ENCODE measurements at regions not wholly inside any gene's neighbourhood (a gene's known extent, or its start where the extent isn't known, plus 50 kb on each side); places are given as distances from the start of the nearest gene placed in this dataset.

DNA sequence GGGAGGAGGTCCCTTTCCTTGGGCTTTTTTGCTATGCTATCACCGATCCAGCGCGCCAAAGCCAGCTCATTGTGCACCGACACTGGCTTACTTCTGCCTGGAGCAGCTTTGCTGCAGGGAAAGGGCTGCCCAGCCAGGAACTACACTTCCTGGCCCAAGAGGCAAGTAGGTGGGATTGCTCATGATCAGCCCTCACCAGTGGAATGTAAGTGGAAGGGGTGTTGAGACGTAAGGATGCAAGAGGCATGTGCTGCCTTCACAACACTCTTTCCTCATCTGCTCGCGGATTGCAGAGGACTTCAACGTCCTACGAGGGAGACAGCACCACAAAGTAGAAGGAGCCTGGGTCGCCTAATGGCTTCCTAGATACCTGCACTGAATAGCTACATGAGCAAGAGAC lies 104.3 kb upstream of the FOXF1 start:
- POLR2A ChIA-PET: no interaction called here

GRCh38 chr16:86408685-86409084 lies 101.6 kb upstream of the FOXF1 start:
- dilution Hi-C loops (cut with MboI; ENCODE audit: extremely low pct_ligation_motif_present, low sequenced_read_pairs): no loop called here
- TF ChIP-seq POLR2AphosphoS5 (IDR thresholded peaks at IDR 0.05; ENCODE audit: insufficient read depth, low read depth, low read length) (no peak), JUN (IDR thresholded peaks at IDR 0.05; ENCODE audit: borderline replicate concordance, insufficient read depth, insufficient read length, low read depth) (no peak), MYC (IDR thresholded peaks at IDR 0.05; ENCODE audit: low read depth, low read length) (no peak), FOS (IDR thresholded peaks at IDR 0.05; ENCODE audit: borderline replicate concordance, insufficient read depth, low read length) (no peak), POLR2A (IDR thresholded peaks at IDR 0.05; ENCODE audit: low read depth, low read length) (no peak), GATA2 (IDR thresholded peaks at IDR 0.05; ENCODE audit: insufficient read depth, insufficient read length, low read depth, low read length) (no peak), EZH2 (IDR thresholded peaks at IDR 0.05; ENCODE audit: borderline replicate concordance, low read depth, low read length, severe bottlenecking) (no peak)
- TF ChIP-seq, protein P1, sequence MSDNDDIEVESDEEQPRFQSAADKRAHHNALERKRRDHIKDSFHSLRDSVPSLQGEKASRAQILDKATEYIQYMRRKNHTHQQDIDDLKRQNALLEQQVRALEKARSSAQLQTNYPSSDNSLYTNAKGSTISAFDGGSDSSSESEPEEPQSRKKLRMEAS (IDR thresholded peaks at IDR 0.05; ENCODE audit: insufficient read depth, insufficient read length): no peak
- TF ChIP-seq, protein P2, sequence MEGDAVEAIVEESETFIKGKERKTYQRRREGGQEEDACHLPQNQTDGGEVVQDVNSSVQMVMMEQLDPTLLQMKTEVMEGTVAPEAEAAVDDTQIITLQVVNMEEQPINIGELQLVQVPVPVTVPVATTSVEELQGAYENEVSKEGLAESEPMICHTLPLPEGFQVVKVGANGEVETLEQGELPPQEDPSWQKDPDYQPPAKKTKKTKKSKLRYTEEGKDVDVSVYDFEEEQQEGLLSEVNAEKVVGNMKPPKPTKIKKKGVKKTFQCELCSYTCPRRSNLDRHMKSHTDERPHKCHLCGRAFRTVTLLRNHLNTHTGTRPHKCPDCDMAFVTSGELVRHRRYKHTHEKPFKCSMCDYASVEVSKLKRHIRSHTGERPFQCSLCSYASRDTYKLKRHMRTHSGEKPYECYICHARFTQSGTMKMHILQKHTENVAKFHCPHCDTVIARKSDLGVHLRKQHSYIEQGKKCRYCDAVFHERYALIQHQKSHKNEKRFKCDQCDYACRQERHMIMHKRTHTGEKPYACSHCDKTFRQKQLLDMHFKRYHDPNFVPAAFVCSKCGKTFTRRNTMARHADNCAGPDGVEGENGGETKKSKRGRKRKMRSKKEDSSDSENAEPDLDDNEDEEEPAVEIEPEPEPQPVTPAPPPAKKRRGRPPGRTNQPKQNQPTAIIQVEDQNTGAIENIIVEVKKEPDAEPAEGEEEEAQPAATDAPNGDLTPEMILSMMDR (IDR thresholded peaks at IDR 0.05; ENCODE audit: extremely low read depth in 1 of 2, insufficient read depth in 1 of 2, low read depth in 1 of 2, low read length in 2 of 2): no peak
- no peak overlapping the region for H3K4me3 ChIP-seq (replicated peaks in 1 of 3; ENCODE audit: insufficient read depth in 1 of 3, low read depth in 1 of 3, low read length in 3 of 3)
- intact Hi-C loops (cut with micrococcal nuclease): no loop called here
- DNase-seq (ENCODE audit: low read depth, low spot score) (peak; percentile 28), FAIRE-seq (no peak)
- H3K27ac ChIP-seq (ENCODE audit: insufficient read depth, low read depth, low read length): no peak overlapping the region
- no peaks in the 10 kb centered on the region for H3K9me3 ChIP-seq (replicated peaks; ENCODE audit: control insufficient read depth, insufficient read depth, low read length)
- H3K36me3 ChIP-seq (ENCODE audit: control insufficient read depth in 2 of 2, extremely low read depth in 1 of 2, insufficient read depth in 2 of 2, low read length in 2 of 2): no peaks in the 10 kb centered on the region
- peaks cover 0 to 1% of the 10 kb centered on the region in 2 experiments for H3K27me3 ChIP-seq (ENCODE audit: control insufficient read depth in 2 of 2, insufficient read depth in 2 of 2, low read length in 2 of 2)
- H2AFZ ChIP-seq (ENCODE audit: low read depth, low read length): no peak overlapping the region
- POLR2A ChIA-PET: no interaction called here
- CTCF ChIA-PET: interaction anchor here (1.2 to 1.5 kb wide), 3 partner anchors 9 to 66 kb away, joined by 3 to 4 read pairs (median 3); no protein-coding TSS in a partner anchor
- H4K20me1 ChIP-seq (replicated peaks; ENCODE audit: control insufficient read depth, extremely low read depth, insufficient read depth, low read length): no peaks in the 10 kb centered on the region
- BruUV-seq (replicated peaks): no TSS peak
- no peaks in the 10 kb centered on the region for H3K79me2 ChIP-seq (ENCODE audit: control insufficient read depth, insufficient read depth, low read length)
- H3K4me2 ChIP-seq (ENCODE audit: insufficient read depth, low read length): no peak overlapping the region
- H3K9me1 ChIP-seq (replicated peaks; ENCODE audit: control insufficient read depth, extremely low read depth, insufficient read depth, low read length): no peaks in the 10 kb centered on the region
- H3K9ac ChIP-seq (replicated peaks; ENCODE audit: extremely low read depth, insufficient read depth, low read length): no peak overlapping the region
- peaks cover 18% of the 10 kb centered on the region for H3K4me1 ChIP-seq (ENCODE audit: control insufficient read depth, extremely low read depth, insufficient read depth, low read length)

More for the DNA sequence above, 104.3 kb upstream of the FOXF1 start:
- FAIRE-seq: peak; percentile 67
- H3K79me2 ChIP-seq (ENCODE audit: control insufficient read depth, insufficient read depth, low read length): no peaks in the 10 kb centered on the region
- H4K20me1 ChIP-seq (replicated peaks; ENCODE audit: control insufficient read depth, extremely low read depth, insufficient read depth, low read length): no peaks in the 10 kb centered on the region
- DNase-seq (ENCODE audit: low read depth, low spot score): peak; percentile 25
- no peaks in the 10 kb centered on the region for H3K27me3 ChIP-seq (ENCODE audit: control insufficient read depth in 2 of 2, insufficient read depth in 2 of 2, low read length in 2 of 2)
- H3K36me3 ChIP-seq (ENCODE audit: control insufficient read depth in 2 of 2, extremely low read depth in 1 of 2, insufficient read depth in 2 of 2, low read length in 2 of 2): no peaks in the 10 kb centered on the region
- H3K9me3 ChIP-seq (replicated peaks; ENCODE audit: control insufficient read depth, insufficient read depth, low read length): no peaks in the 10 kb centered on the region
- peaks cover 18% of the 10 kb centered on the region for H3K4me1 ChIP-seq (ENCODE audit: control insufficient read depth, extremely low read depth, insufficient read depth, low read length)
- no peak overlapping the region for H3K4me2 ChIP-seq (ENCODE audit: insufficient read depth, low read length)
- dilution Hi-C loops (cut with MboI; ENCODE audit: extremely low pct_ligation_motif_present, low sequenced_read_pairs) (no loop called here), intact Hi-C loops (cut with micrococcal nuclease) (no loop called here)
- H3K9me1 ChIP-seq (replicated peaks; ENCODE audit: control insufficient read depth, extremely low read depth, insufficient read depth, low read length): no peaks in the 10 kb centered on the region
- BruUV-seq (replicated peaks): no TSS peak
- H2AFZ ChIP-seq (ENCODE audit: low read depth, low read length): no peak overlapping the region
- H3K27ac ChIP-seq (ENCODE audit: insufficient read depth, low read depth, low read length): no peak overlapping the region
- no peak overlapping the region for H3K4me3 ChIP-seq (replicated peaks in 1 of 3; ENCODE audit: insufficient read depth in 1 of 3, low read depth in 1 of 3, low read length in 3 of 3)
- no peak overlapping the region for H3K9ac ChIP-seq (replicated peaks; ENCODE audit: extremely low read depth, insufficient read depth, low read length)
- TF ChIP-seq, protein P1 (IDR thresholded peaks at IDR 0.05; ENCODE audit: insufficient read depth, insufficient read length): no peak
- TF ChIP-seq FOS (IDR thresholded peaks at IDR 0.05; ENCODE audit: borderline replicate concordance, insufficient read depth, low read length) (no peak), POLR2A (IDR thresholded peaks at IDR 0.05; ENCODE audit: low read depth, low read length) (no peak), MYC (IDR thresholded peaks at IDR 0.05; ENCODE audit: low read depth, low read length) (no peak), POLR2AphosphoS5 (IDR thresholded peaks at IDR 0.05; ENCODE audit: insufficient read depth, low read depth, low read length) (no peak), EZH2 (IDR thresholded peaks at IDR 0.05; ENCODE audit: borderline replicate concordance, low read depth, low read length, severe bottlenecking) (no peak), JUN (IDR thresholded peaks at IDR 0.05; ENCODE audit: borderline replicate concordance, insufficient read depth, insufficient read length, low read depth) (no peak)
- CTCF ChIA-PET: interaction anchor here (0.6 to 2.2 kb wide), 3 partner anchors 9 to 333 kb away, joined by 3 to 5 read pairs (median 4); no protein-coding TSS in a partner anchor

All from endothelial cell of umbilical vein (primary cell).